Activated CD4-positive, alpha-beta T cell treated with anti-CD3 and anti-CD28 coated beads for 24 hours (primary cell): ENCODE measurements at regions not wholly inside any gene's neighbourhood (a gene's known extent, or its start where the extent isn't known, plus 50 kb on each side); places are given as distances from the start of the nearest gene placed in this dataset.
"Not testable (repeated sequence)": the region's sequence is repeated elsewhere in the genome, so short reads cannot be mapped to it uniquely, and the experiment has no call there.

ENCODE experiments used
- DNase-seq, 2 donors: peaks; one replicate each; pipeline ENCODE4 v3.0.0-alpha.2; 2020; ENCODE audit warnings: low read depth in 2 of 2

- no peak for DNase-seq
Observed at GRCh38 chrX:65331371-65331770, 203.2 kb downstream of the LAS1L start.

DNA sequence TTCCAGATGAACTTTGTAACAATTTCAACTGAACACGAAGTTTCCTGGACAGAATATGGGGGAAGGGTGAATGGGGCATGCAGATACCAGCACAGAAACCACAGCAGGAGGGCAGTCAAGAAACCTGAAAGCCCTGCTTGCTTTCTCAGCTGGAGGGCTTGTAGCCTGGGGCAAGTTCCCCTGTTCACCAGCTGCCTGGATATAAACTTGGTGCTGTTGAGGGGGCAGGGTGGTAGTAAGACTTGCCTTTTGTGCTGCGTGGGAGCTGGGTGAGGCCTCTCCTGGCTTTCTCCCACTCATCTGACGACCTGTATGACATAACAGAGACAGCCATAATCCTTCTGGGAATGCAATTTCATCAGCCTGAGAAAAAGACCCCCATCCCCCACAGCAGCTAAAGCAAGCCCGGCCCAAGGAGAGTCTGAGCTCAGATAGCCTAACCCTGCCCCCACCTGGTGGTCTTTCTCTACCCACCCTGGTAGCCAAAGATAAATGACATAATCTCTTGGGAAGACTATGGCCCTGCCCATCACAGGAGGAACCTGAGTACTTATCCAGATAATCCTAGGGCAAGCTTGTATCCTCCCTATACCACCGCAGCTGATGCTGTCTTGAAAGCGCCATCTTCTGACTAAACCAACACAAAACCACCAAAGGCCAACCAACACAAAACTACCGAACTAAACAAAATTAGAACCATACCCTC lies 234.3 kb downstream of the LAS1L start:
- no peak for DNase-seq

DNA sequence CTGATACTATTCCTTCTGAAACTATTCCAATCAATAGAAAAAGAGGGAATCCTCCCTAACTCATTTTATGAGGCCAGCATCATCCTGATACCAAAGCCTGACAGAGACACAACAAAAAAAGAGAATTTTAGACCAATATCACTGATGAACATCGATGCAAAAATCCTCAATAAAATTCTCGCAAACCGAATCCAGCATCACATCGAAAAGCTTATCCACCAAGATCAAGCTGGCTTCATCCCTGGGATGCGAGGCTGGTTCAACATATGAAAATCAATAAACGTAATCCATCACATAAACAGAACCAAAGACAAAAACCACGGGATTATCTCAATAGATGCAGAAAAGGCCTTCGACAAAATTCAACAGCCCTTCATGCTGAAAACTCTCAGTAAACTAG lies 251.7 kb downstream of the LAS1L start:
- not testable (repeated sequence) for DNase-seq

DNA sequence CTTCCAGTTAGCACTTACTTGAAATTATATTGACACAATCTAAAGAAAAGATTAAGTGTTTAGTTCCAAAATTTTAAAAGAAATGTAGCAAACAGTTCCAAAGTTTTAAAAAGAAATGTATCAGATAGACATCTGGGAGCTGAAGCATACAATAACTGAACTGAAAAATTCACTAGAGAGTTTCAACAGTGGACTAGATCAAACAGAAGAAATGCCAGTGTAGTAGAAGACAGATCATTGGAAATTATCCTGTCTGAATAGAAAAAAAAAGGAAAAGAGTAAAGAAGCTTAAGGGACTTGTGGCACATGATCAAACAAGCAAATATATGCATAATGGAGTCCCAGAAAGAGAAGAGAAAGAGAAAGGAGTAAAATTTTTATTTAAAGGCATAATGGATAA lies 261.4 kb downstream of the LAS1L start:
- no peak for DNase-seq

- no peak for DNase-seq
Observed at GRCh38 chrX:65266482-65266881, 268.1 kb downstream of the LAS1L start.

- DNase-seq = no peak
Observed at GRCh38 chrX:65253817-65254216, 277.6 kb upstream of the ZC4H2 start.

DNA sequence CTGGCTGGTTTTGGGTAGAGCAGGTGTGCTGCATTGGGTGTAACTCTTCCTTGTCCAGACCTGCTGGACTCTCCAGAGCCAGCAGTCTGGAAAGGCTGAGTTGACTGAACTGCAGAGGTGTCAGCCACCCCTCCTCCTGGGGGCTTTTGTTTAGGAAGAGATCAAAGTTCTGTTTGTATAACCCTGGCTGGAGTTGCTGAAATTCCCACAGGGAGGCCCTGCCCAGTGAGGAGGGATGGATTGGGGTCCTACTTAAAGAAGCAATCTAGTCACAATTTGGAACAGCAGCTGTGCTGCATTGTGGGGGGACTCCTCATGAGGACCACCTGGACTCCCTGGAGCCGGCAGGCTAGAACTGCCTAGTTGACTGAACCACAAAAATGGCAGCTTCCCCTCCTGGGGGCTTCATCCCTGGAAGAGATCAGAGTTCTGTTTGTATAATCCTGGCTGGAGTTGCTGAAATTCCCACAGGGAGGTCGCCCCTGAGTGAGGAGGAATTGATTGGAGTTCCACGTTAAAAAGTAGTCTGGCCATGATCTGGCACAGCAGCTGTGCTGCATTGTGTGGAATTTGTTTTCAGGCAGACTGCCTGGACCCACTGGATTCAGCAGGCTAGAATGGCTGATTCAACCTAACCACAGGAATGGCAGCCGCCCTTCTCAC lies 264.9 kb upstream of the ZC4H2 start:
- DNase-seq = no peak

DNA sequence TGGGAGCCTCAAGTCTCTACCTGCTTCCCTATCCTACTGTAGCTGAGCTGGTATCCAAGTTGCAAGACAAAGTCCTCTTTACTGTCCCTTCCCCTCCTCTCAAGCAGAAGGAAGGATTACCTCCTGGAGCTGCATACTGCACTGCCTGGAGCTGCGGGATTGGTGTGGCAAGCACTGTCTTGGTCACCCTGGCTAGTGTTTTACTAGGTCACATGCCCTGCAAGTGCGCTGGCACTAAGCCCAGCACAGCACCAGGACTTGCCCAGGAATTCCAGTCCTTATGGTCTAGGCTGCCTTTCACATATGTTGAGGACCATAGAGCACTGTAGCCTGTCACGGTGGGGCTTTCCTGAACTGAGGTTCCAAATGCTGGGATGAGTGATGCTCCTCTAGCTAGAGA lies 227.3 kb upstream of the ZC4H2 start:
- no peak for DNase-seq

GRCh38 chrX:65196758-65197360 lies 220.6 kb upstream of the ZC4H2 start:
- peak in 1 of 2 donors; percentile 0 for DNase-seq

DNA sequence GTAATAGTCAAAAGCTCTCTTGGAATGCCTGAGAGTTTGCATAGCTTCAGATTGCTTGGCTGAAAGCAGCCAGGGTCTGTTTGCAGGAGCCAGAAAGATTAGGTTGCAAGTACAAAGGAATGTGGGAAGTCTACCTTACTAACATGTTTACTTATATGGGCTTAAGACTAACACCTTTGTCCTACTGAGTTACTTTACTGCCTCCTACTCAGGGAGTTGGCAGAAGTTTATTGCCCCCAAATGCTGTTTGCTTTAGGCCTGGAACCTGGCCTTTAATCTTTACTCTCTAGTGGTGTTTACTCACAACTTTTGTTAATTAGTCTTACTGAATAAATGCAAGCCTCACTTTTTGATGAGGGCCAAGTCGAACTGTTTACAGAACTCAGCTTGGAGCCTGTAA lies 219.4 kb upstream of the ZC4H2 start:
- DNase-seq = no peak

DNA sequence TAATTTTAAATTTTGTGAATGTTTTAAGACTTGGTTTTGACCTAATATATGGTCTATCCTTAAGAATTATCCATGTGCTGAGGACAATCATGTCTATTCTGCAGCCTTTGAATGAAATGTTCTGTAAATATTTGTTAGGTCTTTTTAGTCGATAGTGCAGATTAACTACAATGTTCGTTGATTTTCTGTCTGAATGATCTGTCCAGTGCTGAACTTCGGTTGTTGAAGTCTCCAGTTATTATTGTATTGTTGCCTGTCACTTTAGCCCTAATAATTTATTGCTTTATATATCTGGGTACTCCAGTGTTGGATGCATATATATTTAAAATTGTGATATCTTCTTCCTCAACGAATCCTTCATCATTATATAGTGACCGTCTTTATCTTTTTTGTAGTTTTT lies 218.3 kb upstream of the ZC4H2 start:
- DNase-seq = no peak

- not testable (repeated sequence) for DNase-seq
Observed at GRCh38 chrX:65163325-65163724, 187.1 kb upstream of the ZC4H2 start.

- no peak for DNase-seq
Observed at GRCh38 chrX:65148232-65148631, 172.0 kb upstream of the ZC4H2 start.

GRCh38 chrX:65136424-65136823 lies 160.2 kb upstream of the ZC4H2 start:
- no peak for DNase-seq

GRCh38 chrX:65127842-65128241 lies 151.6 kb upstream of the ZC4H2 start:
- DNase-seq = no peak

- no peak for DNase-seq
Observed at GRCh38 chrX:65098851-65099250, 122.6 kb upstream of the ZC4H2 start.

DNA sequence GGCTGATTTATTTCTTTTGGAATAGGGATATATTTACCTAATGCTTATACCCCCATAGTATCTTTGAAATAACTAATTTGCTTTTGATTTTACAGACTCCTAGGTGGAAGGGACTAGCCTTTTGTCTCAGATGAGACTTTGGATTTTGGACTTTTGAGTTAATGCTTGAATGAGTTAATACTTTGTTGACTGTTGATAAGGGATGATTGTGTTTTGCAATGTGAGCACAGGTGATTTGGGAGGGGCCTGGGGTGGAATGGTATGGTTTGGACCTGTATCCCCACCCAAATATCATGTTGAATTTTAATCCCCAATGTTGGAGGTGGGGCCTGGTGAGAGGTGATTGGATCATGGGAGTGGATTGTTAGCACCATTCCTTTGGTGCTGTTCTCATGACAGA lies 117.4 kb upstream of the ZC4H2 start:
- no peak for DNase-seq

GRCh38 chrX:65073233-65073632 lies 97.0 kb upstream of the ZC4H2 start:
- DNase-seq = no peak

GRCh38 chrX:65072590-65072989 lies 96.3 kb upstream of the ZC4H2 start:
- no peak for DNase-seq

GRCh38 chrX:65058626-65059025 lies 82.4 kb upstream of the ZC4H2 start:
- DNase-seq = not testable (repeated sequence)

DNA sequence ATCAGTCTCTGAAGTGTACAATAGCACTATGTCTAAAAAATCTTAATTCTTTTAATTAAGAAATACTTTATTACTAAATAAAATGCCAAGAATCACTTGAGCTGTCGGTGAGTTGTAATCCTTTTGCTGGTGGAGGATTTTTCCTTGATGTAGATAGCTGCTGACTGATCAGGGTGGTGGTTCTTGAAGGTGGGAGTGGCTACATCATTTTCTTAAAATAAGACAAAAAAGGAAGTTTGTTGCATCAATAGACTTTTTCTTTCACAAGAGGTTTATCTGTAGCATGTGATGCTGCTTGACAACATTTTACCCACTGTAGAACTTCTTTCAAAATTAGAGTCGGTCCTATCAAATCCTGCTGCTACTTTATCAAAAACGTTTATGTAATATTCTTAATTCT lies 68.8 kb upstream of the ZC4H2 start:
- DNase-seq = no peak

DNA sequence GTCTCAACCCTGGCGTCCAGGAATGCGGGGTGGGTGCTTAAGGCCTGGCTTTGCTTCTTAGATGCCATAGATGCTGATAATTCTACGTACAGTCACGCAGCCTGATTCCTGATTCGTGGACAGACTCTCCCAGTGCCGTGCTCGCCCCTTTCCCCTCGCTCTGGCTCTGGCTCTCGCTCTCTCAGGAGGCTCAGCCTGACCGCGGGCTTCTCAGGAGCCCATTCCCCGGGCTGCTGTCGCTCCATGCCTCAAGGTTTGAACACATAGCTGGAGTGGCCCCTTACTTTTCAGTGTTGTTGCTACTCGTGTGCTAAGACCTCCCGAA lies 59.2 kb upstream of the ZC4H2 start:
- no peak for DNase-seq

DNA sequence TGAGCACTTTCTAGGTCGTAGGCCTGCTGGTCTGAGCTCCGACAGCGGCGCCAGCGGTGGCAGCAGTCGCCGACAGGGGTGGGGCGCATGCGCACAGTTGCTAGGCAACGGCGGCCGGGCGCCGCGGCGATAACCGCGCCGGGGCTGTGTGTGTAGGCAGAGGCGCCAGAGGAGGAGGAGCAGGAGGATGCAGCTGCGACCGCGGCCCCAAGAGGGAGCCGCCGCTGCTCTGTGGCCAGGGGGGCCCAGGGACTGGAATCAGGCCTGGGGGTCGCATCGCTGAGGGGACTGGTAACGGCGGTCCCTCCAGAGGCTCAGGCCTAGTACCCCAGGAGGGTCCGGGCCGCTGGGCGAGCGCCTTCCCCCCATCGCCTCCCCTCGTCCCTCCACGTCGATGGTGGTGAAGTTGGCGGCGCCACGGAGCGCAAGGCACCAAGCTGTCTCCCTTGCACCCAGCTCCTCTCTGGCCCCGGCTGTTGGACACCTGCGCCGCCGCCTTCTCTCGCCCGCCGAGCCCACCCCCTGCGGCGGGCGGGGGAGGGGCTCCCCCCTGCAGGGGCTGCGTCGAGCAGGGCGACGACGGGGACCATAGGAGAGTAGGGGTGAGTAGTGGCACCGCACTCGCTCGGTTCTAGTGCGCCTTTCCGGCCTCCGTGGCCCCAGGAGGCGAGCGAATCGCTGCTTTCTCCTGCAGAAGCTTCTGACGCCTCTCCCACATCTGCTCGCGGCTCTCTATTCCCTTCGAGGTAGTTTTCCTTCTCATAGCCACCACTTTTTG lies 58.6 kb upstream of the ZC4H2 start, which contains the start of gene ZC3H12B:
Gene ZC3H12B (plus strand): TSS at position 159 of the 778 bp plus-strand sequence.
- peak; percentile 65 to 70 for DNase-seq
